Gastroesophageal sphincter (tissue), 4 donors: ENCODE measurements at regions not wholly inside any gene's neighbourhood (a gene's known extent, or its start where the extent isn't known, plus 50 kb on each side); places are given as distances from the start of the nearest gene placed in this dataset.

ENCODE experiments used
- ATAC-seq: fragments of 150-250 bp; one replicate; pipeline ENCODE4 v1.9.1; 2016; ENCODE audit warnings: mild to moderate bottlenecking, moderate library complexity
- H3K27ac ChIP-seq, 4 donors: fragments of 200-600 bp; sonication (generic) in 3 of 4; 1 replicate in 3 of 4; 2 replicates in 1 of 4; pipeline ENCODE4 v1.5.1; 2016 to 2019
- H3K27me3 ChIP-seq: fragments of 200-600 bp; sonication (generic); one replicate; pipeline ENCODE4 v1.5.1; 2019
- H3K36me3 ChIP-seq, 2 donors: fragments of 200-600 bp; sonication (generic); one replicate each; pipeline ENCODE4 v1.5.1; 2019; ENCODE audit warnings: control low read depth in 1 of 2
- H3K4me1 ChIP-seq, 3 donors: fragments of 200-600 bp; sonication (generic); 1 replicate in 2 of 3; 2 replicates in 1 of 3; pipeline ENCODE4 v1.5.1; 2016 to 2019; ENCODE audit warnings: control low read depth in 2 of 3
- H3K4me3 ChIP-seq, 2 donors: fragments of 200-600 bp; sonication (generic); one replicate each; pipeline ENCODE4 v1.5.1; 2019; ENCODE audit warnings: mild to moderate bottlenecking in 1 of 2, moderate library complexity in 1 of 2
- H3K9me3 ChIP-seq, 3 donors: fragments of 200-600 bp; sonication (generic); one replicate each; pipeline ENCODE4 v1.5.1; 2017 to 2019; ENCODE audit warnings: control low read depth in 2 of 3
- EP300 ChIP-seq: sonication (generic); formaldehyde crosslinking; IDR thresholded peaks from one replicate; pipeline ENCODE4 v1.6.1; 2017; ENCODE audit warnings: antibody characterized with exemption, mild to moderate bottlenecking
- POLR2A ChIP-seq, 2 donors: fragments of 450-650 bp; IDR thresholded peaks; one replicate each; pipeline ENCODE4 v1.6.1; 2017; ENCODE audit warnings: antibody characterized with exemption in 2 of 2, mild to moderate bottlenecking in 2 of 2, moderate library complexity in 1 of 2
- POLR2AphosphoS5 ChIP-seq: sonication (generic); formaldehyde crosslinking; IDR thresholded peaks from one replicate; pipeline ENCODE4 v1.6.1; 2017; ENCODE audit warnings: antibody characterized with exemption
- WGBS, 2 donors: methylation state at CpG; one replicate each; pipeline ENCODE4 v1.1.5; 2018; ENCODE audit warnings: low coverage in 1 of 2; 5-methylcytosine and 5-hydroxymethylcytosine counted together
- TF ChIP-seq, protein P1 (sequence below), 4 experiments: fragments of 200-600 bp in 2 of 4; fragments of 450-650 bp in 2 of 4; sonication (generic) in 1 of 4; IDR thresholded peaks; one replicate each; pipeline ENCODE4 v1.5.1; 2017 to 2019; ENCODE audit warnings: antibody characterized with exemption in 4 of 4, mild to moderate bottlenecking in 2 of 4, moderate library complexity in 2 of 4

GRCh38 chr1:194654956-194655355 lies 1468.5 kb upstream of the B3GALT2 start:
- no peak for TF ChIP-seq POLR2A (IDR thresholded peaks at IDR 0.05)
- TF ChIP-seq EP300, result no peak
- TF ChIP-seq, protein P1, sequence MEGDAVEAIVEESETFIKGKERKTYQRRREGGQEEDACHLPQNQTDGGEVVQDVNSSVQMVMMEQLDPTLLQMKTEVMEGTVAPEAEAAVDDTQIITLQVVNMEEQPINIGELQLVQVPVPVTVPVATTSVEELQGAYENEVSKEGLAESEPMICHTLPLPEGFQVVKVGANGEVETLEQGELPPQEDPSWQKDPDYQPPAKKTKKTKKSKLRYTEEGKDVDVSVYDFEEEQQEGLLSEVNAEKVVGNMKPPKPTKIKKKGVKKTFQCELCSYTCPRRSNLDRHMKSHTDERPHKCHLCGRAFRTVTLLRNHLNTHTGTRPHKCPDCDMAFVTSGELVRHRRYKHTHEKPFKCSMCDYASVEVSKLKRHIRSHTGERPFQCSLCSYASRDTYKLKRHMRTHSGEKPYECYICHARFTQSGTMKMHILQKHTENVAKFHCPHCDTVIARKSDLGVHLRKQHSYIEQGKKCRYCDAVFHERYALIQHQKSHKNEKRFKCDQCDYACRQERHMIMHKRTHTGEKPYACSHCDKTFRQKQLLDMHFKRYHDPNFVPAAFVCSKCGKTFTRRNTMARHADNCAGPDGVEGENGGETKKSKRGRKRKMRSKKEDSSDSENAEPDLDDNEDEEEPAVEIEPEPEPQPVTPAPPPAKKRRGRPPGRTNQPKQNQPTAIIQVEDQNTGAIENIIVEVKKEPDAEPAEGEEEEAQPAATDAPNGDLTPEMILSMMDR (IDR thresholded peaks at IDR 0.05), result no peak
- TF ChIP-seq POLR2AphosphoS5, result no peak
- ATAC-seq, result no peak
- no peak overlapping the region for H3K27ac ChIP-seq
- H3K9me3 ChIP-seq, result no peaks in the 10 kb centered on the region
- 73 to 100% methylated on average over 1 of the region's 1 CpG for WGBS, 2 donors
- no peaks in the 10 kb centered on the region for H3K27me3 ChIP-seq
- no peak overlapping the region for H3K4me3 ChIP-seq
- H3K4me1 ChIP-seq, result no peaks in the 10 kb centered on the region
- H3K36me3 ChIP-seq, result no peaks in the 10 kb centered on the region

GRCh38 chr1:194653385-194653784 lies 1467.0 kb upstream of the B3GALT2 start:
- Histone ChIP-seq H3K9me3 (no peaks in the 10 kb centered on the region), H3K27me3 (no peaks in the 10 kb centered on the region), H3K4me3 (no peak overlapping the region), H3K4me1 (no peaks in the 10 kb centered on the region), H3K27ac (no peak overlapping the region), H3K36me3 (no peaks in the 10 kb centered on the region)
- no peak for ATAC-seq
- TF ChIP-seq POLR2AphosphoS5, result no peak
- no peak for TF ChIP-seq POLR2A (IDR thresholded peaks at IDR 0.05)
- TF ChIP-seq, protein P1 (IDR thresholded peaks at IDR 0.05), result no peak
- 56 to 65% methylated on average over 1 of the region's 1 CpG for WGBS, 2 donors

GRCh38 chr1:194647118-194647517 lies 1460.7 kb upstream of the B3GALT2 start:
- no peak overlapping the region for H3K4me3 ChIP-seq
- H3K27me3 ChIP-seq, result no peaks in the 10 kb centered on the region
- TF ChIP-seq EP300, result no peak
- TF ChIP-seq POLR2AphosphoS5, result no peak
- TF ChIP-seq, protein P1 (IDR thresholded peaks at IDR 0.05), result no peak
- TF ChIP-seq POLR2A (IDR thresholded peaks at IDR 0.05), result no peak
- no peaks in the 10 kb centered on the region for H3K4me1 ChIP-seq
- ATAC-seq, result no peak
- H3K27ac ChIP-seq, result no peak overlapping the region
- H3K36me3 ChIP-seq, result no peaks in the 10 kb centered on the region
- no peaks in the 10 kb centered on the region for H3K9me3 ChIP-seq
- 78 to 90% methylated on average over 2 of the region's 2 CpGs for WGBS, 2 donors

GRCh38 chr1:194644528-194644927 lies 1458.1 kb upstream of the B3GALT2 start:
- 67 to 73% methylated on average over 1 of the region's 1 CpG for WGBS, 2 donors
- Histone ChIP-seq H3K9me3 (no peaks in the 10 kb centered on the region), H3K27ac (no peak overlapping the region), H3K4me1 (no peaks in the 10 kb centered on the region), H3K4me3 (no peak overlapping the region), H3K36me3 (no peaks in the 10 kb centered on the region), H3K27me3 (no peaks in the 10 kb centered on the region)
- no peak for TF ChIP-seq EP300
- TF ChIP-seq, protein P1 (IDR thresholded peaks at IDR 0.05), result no peak
- TF ChIP-seq POLR2A (IDR thresholded peaks at IDR 0.05), result no peak
- TF ChIP-seq POLR2AphosphoS5, result no peak
- no peak for ATAC-seq

- H3K4me3 ChIP-seq, result no peak overlapping the region
- no peak for ATAC-seq
- WGBS, 2 donors, result 91 to 100% methylated on average over 2 of the region's 2 CpGs
- no peaks in the 10 kb centered on the region for H3K27me3 ChIP-seq
- H3K27ac ChIP-seq, result no peak overlapping the region
- H3K36me3 ChIP-seq, result no peaks in the 10 kb centered on the region
- no peak for TF ChIP-seq POLR2A (IDR thresholded peaks at IDR 0.05)
- TF ChIP-seq, protein P1 (IDR thresholded peaks at IDR 0.05), result no peak
- no peak for TF ChIP-seq EP300
- TF ChIP-seq POLR2AphosphoS5, result no peak
- peaks cover 0 to 3% (median 0%) of the 10 kb centered on the region in 3 donors for H3K9me3 ChIP-seq
- no peaks in the 10 kb centered on the region for H3K4me1 ChIP-seq
These were observed 1453.9 kb upstream of the B3GALT2 start for GRCh38 chr1:194640322-194640721.
